22Rv1 (cell line): ENCODE measurements at regions not wholly inside any gene's neighbourhood (a gene's known extent, or its start where the extent isn't known, plus 50 kb on each side); places are given as distances from the start of the nearest gene placed in this dataset.

ENCODE experiments used
- ZFX ChIP-seq: fragments of 450-650 bp; IDR thresholded peaks from 2 replicates; pipeline ENCODE4 v1.6.1; 2017; ENCODE audit warnings: antibody characterized with exemption, borderline replicate concordance
- TF ChIP-seq, protein P1 (sequence below): fragments of 450-650 bp; IDR thresholded peaks from 2 replicates; pipeline ENCODE4 v1.5.1; 2017; ENCODE audit warnings: mild to moderate bottlenecking

DNA sequence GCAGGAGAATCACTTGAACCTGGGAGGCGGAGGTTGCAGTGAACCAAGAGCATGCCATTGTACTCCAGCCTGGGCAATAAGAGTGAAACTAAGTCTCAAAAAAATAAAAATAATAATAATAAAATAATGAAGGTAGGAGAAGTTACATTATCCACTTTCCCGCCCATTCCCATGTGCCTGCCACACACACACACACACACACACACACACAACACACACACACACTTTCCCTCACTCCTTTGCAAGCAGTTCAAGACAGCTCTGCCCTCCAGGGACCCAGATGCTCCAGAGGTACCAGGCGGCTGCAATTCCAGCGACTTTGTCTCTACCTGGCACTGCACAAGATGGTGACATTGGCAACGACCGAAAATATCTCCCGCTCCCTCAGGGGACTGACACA is 224.8 kb upstream of the JARID2 start:
- TF ChIP-seq, protein P1, sequence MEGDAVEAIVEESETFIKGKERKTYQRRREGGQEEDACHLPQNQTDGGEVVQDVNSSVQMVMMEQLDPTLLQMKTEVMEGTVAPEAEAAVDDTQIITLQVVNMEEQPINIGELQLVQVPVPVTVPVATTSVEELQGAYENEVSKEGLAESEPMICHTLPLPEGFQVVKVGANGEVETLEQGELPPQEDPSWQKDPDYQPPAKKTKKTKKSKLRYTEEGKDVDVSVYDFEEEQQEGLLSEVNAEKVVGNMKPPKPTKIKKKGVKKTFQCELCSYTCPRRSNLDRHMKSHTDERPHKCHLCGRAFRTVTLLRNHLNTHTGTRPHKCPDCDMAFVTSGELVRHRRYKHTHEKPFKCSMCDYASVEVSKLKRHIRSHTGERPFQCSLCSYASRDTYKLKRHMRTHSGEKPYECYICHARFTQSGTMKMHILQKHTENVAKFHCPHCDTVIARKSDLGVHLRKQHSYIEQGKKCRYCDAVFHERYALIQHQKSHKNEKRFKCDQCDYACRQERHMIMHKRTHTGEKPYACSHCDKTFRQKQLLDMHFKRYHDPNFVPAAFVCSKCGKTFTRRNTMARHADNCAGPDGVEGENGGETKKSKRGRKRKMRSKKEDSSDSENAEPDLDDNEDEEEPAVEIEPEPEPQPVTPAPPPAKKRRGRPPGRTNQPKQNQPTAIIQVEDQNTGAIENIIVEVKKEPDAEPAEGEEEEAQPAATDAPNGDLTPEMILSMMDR: no peak
- no peak for TF ChIP-seq ZFX
